ACC112 (cell line): ENCODE measurements at regions not wholly inside any gene's neighbourhood (a gene's known extent, or its start where the extent isn't known, plus 50 kb on each side); places are given as distances from the start of the nearest gene placed in this dataset.
A peak's percentile ranks its signal among the peaks of the same experiment; 100 is the strongest.

Experiments used
- H2AFZ ChIP-seq: fragments of 200-600 bp; sonication (generic); one replicate; pipeline ENCODE4 v1.6.0; 2017; ENCODE audit warnings: antibody characterized with exemption, low read length; ENCODE audit not compliant: unreplicated experiment
- H3K27ac ChIP-seq: fragments of 200-600 bp; sonication (generic); 2 replicates; pipeline ENCODE4 v1.5.1; 2014; ENCODE audit warnings: low read depth, mild to moderate bottlenecking, antibody characterized with exemption, low read length, moderate library complexity
- H3K27me3 ChIP-seq: fragments of 200-600 bp; sonication (generic); 2 replicates; pipeline ENCODE4 v1.6.1; 2014; ENCODE audit warnings: mild to moderate bottlenecking, antibody characterized with exemption, low read length, moderate library complexity, mixed read lengths; ENCODE audit not compliant: insufficient read depth
- H3K36me3 ChIP-seq: fragments of 200-600 bp; sonication (generic); 2 replicates; pipeline ENCODE4 v1.6.1; 2016; ENCODE audit warnings: mild to moderate bottlenecking, antibody characterized with exemption, low read length, moderate library complexity, mixed read lengths; ENCODE audit not compliant: insufficient read depth
- H3K4me1 ChIP-seq: fragments of 200-600 bp; sonication (generic); one replicate; pipeline ENCODE4 v1.6.1; 2016; ENCODE audit warnings: low read length, mixed read lengths; ENCODE audit not compliant: insufficient read depth, unreplicated experiment, control insufficient read depth
- H3K4me3 ChIP-seq: fragments of 200-600 bp; sonication (generic); 2 replicates; pipeline ENCODE4 v1.5.1; 2014; ENCODE audit warnings: mild to moderate bottlenecking, low read depth, low read length
- H3K79me2 ChIP-seq: fragments of 200-600 bp; sonication (generic); one replicate; pipeline ENCODE4 v1.6.0; 2016; ENCODE audit warnings: low read length; ENCODE audit not compliant: control insufficient read depth, unreplicated experiment, insufficient read depth

DNA sequence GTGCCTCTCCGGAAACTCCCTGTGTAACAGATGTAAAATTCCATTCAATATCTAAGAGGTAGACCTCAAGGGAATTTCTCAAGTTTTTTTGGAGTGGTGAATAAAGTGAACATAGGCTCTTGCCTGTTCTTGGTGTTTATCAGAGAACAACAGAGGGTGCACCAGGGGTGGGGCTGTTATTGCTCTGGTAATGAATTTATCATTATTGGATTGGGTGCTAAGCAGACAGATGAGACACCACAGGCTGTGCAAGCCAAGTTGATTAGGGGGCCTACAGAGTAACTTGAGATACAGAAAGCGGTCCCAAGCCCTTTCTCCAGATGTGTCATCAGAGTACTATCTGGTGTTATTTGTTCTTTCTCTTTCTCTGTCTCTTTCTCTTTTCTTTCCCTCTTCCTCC is 286.3 kb downstream of the OSR1 start:
- H2AFZ ChIP-seq, result no peak overlapping the region
- no peak overlapping the region for H3K4me3 ChIP-seq
- no peaks in the 10 kb centered on the region for H3K36me3 ChIP-seq
- H3K27ac ChIP-seq, result no peak overlapping the region
- H3K27me3 ChIP-seq, result no peaks in the 10 kb centered on the region
- H3K4me1 ChIP-seq, result peaks cover 18% of the 10 kb centered on the region
- no peaks in the 10 kb centered on the region for H3K79me2 ChIP-seq

DNA sequence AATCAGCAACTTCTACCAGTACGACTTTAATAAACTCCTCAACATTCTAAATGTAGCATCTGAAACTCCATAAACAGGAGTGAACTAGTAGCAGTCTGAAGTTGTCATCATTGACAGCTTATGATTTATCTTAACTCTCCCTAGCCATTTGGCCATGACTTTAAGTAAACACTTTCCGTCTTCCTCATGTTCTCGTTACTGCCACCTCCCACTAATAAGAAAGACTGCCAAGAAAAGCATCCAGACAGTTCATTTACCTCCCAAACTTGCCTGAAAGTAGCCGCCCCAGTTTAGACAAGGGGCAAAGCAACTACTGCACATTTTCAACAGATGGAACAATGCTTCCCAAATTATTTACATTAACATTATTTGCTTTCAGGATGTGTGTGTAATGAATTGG is 287.5 kb downstream of the OSR1 start:
- no peak overlapping the region for H3K4me3 ChIP-seq
- H3K36me3 ChIP-seq, result no peaks in the 10 kb centered on the region
- no peak overlapping the region for H3K27ac ChIP-seq
- no peak overlapping the region for H2AFZ ChIP-seq
- no peaks in the 10 kb centered on the region for H3K79me2 ChIP-seq
- H3K4me1 ChIP-seq, result peaks cover 18% of the 10 kb centered on the region
- H3K27me3 ChIP-seq, result no peaks in the 10 kb centered on the region

DNA sequence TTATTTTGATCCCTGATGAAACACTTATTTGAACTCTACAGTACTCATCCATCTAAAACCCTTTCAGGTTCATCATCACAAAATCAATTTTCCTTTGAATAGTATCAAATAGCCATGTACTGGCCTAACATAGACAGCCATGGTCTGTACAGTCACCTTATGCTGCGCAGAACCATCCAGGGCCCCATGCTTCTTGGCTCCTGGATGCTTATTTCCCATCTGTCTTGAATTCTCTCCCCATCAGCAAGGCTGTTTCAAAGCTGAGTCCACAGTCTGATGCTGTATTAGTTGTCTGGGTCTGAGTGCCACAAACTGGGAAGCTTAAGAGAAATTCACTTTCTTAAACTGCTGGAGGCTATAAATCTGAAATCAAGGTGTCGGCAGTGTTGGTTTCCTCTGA is 290.2 kb downstream of the OSR1 start:
- no peak overlapping the region for H3K4me3 ChIP-seq
- no peak overlapping the region for H3K27ac ChIP-seq
- peaks cover 8% of the 10 kb centered on the region for H3K4me1 ChIP-seq
- no peaks in the 10 kb centered on the region for H3K36me3 ChIP-seq
- H3K27me3 ChIP-seq, result no peaks in the 10 kb centered on the region
- H2AFZ ChIP-seq, result no peak overlapping the region
- no peaks in the 10 kb centered on the region for H3K79me2 ChIP-seq

DNA sequence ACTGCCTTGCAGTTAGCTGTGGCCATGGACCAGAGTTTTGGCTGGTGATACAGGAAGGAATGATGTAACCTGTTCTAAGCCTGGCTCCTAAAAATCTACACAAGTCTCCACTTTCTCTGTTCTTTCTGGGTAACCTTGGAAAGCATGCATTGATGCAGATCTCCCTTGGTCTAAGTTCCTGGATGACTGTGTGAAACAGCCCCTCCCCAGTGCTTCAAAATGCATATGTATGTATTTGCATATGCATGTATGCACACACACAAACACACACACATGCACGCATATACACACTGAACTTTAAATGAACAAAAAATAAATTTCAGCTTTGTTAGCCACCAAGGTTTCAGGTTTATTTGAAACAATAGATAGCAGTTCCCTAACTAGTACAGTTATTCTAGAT is 296.1 kb downstream of the OSR1 start:
- Histone ChIP-seq H3K4me3 (no peak overlapping the region), H3K36me3 (no peaks in the 10 kb centered on the region), H2AFZ (no peak overlapping the region), H3K4me1 (no peaks in the 10 kb centered on the region), H3K27me3 (no peaks in the 10 kb centered on the region), H3K27ac (no peak overlapping the region), H3K79me2 (no peaks in the 10 kb centered on the region)

DNA sequence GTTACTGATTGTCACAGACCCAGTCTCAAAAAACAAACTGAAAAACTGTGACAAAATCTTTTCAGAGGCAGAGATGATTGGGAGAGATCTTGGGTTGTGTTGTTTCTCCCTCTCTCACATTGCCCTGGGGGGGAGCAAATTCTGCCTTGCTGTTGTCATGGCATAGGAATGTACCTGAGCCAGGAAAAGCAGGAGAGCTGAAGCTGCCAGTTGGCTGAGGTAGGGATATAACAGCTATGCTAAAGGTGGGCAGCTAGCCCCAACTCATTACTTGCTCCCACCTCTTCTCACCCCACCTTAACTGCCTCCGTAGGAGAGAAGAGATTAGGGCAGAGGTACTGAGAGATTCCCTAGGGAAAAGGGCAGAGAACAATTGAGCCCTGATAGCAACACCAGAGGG is 299.3 kb downstream of the OSR1 start:
- Histone ChIP-seq H3K27me3 (no peaks in the 10 kb centered on the region), H3K4me3 (no peak overlapping the region), H3K27ac (no peak overlapping the region), H3K36me3 (no peaks in the 10 kb centered on the region), H3K4me1 (no peaks in the 10 kb centered on the region), H2AFZ (no peak overlapping the region), H3K79me2 (no peaks in the 10 kb centered on the region)

DNA sequence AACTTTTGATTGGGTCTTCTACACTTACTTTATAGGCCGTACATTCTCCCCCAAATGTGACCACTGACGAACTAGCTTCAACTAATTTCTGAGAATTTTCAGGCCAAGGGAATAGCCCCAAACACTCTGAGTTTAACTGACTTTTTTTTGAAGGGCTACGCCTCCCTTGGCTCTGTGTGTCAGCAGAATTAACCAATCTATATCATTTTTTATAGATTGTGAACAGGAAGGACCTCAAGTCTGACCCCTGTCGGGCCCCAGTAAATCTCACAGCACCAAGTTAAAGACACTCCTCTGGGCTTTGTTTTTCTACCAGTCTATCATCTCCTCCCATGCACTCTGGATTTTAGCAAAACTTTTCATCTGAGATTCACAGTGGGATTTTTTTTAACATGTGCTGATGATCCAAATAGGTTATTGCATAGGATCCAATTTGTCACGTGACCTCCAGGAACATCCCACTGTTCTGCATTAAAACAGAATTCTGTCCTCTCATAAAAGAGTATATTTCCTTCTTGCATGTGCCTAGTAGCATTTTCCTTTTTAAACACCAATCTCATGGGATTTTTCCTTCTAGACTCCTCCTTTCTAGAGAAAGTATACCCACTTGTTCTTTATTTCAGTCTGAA is 307.1 kb downstream of the OSR1 start:
- Histone ChIP-seq H3K4me3 (no peak overlapping the region), H3K27me3 (no peaks in the 10 kb centered on the region), H3K36me3 (no peaks in the 10 kb centered on the region), H3K27ac (no peak overlapping the region), H2AFZ (no peak overlapping the region), H3K79me2 (no peaks in the 10 kb centered on the region), H3K4me1 (peaks cover 7% of the 10 kb centered on the region)

DNA sequence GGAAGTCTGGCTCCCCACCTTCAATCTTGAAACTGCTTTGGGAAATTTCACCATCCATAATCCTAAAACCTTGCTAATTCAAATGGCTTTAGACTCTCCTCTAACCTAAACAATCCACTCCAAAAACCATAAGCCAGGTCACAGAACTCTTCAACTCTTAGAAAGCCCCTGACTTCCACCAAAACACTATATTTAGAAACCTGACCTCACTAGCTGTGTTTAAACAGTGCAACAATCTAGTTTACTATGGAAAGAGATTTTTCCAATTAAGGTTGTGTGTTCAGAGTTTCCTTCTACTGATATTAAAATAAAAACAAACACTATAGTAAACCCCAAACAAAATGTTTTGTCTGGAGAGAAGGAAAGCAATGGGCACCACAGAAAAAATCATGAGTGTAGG is 308.1 kb downstream of the OSR1 start:
- H3K4me1 ChIP-seq, result peaks cover 7% of the 10 kb centered on the region
- no peak overlapping the region for H3K27ac ChIP-seq
- H3K36me3 ChIP-seq, result no peaks in the 10 kb centered on the region
- no peak overlapping the region for H3K4me3 ChIP-seq
- no peaks in the 10 kb centered on the region for H3K79me2 ChIP-seq
- H2AFZ ChIP-seq, result no peak overlapping the region
- no peaks in the 10 kb centered on the region for H3K27me3 ChIP-seq

DNA sequence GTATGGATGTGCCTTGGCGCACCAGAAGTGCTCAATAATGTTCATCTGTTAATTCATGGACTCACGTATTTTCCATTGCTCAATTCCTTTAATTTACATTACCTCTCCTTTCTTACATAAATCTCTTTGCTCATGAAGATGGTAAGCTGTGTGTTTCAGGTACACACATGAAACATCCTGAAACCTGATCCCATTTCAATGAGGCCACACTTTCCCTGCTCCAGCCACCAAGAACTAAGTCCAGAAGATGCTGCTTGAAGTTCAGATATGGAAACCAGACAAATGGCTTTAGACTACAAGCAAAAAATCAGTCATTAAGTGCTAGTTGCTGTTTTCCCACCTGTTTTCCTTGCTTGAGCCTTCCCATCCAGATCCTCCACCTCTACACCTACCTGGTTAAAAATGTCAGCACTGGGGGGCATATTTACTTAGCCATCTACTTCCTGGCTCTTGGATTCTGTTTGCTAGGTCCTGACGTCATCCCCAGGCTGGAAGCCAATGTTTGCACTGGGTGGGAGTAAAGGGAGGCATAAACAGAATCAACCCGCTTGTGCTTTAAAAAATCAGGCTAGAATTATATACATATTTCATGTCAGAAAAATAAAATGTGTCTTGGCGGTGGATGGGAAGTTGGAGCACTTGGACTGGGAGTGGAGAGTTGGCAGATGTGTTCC is 309.7 kb downstream of the OSR1 start:
- no peak overlapping the region for H3K4me3 ChIP-seq
- no peaks in the 10 kb centered on the region for H3K79me2 ChIP-seq
- peaks cover 7% of the 10 kb centered on the region for H3K4me1 ChIP-seq
- no peak overlapping the region for H2AFZ ChIP-seq
- H3K27ac ChIP-seq, result no peak overlapping the region
- H3K27me3 ChIP-seq, result no peaks in the 10 kb centered on the region
- H3K36me3 ChIP-seq, result no peaks in the 10 kb centered on the region

DNA sequence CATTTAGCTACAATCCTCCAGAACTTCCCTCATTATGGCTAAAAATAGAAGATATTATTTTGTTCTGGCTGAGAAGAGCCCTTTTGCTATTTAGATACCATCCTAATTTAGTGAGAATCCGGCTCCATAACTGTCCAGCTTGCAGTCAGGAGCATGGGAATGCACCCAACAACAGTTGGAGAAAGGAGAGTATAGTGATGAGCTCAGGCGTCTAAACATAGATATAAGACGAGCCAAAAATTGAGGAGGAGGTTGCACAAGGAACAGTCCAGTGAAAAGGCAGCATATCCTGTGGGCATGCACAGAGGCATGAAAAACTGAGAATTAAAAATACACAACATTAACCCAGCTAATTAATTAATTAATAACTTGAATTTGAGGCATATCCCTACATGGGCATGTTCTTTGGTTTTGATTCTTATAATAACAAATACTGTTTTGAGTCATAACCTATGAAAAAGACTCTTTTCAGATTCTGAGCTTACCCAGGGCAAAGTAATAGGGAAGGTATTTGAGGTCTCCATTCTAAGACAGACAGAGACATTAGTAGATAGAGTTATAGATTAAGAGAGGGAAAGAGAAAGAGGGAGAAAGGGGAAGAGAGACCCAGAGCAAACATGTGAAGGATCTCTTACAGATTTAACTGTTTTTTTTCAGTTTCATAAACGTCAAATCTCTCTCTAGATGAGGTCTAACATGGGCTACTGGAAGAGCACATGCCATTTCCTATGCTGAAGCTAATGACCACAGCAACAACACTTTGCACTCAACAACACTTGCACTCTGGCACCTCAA is 311.2 kb downstream of the OSR1 start:
- Histone ChIP-seq H3K36me3 (no peaks in the 10 kb centered on the region), H3K27me3 (no peaks in the 10 kb centered on the region), H3K27ac (no peak overlapping the region), H3K79me2 (no peaks in the 10 kb centered on the region), H3K4me1 (peaks cover 7% of the 10 kb centered on the region), H2AFZ (no peak overlapping the region), H3K4me3 (no peak overlapping the region)

DNA sequence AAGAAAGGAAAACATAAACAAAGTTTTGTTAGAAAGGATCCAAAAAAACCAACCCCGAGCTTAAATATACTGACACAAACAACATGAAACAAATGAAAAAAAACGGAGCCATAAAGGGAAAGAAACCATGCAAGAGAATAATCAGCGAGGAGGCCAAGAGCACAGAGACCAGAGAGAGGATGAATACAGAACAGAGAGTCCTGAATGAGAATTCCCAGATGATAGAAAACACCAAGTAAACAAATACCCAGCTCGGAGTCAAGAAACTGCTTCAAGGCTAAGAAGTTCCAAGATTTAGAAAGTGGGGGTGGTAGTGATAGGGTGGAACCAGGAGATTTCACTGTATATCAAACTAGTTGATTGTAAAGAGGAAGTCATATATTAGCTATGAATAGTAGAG is 313.3 kb downstream of the OSR1 start:
- H3K79me2 ChIP-seq, result no peaks in the 10 kb centered on the region
- H3K36me3 ChIP-seq, result no peaks in the 10 kb centered on the region
- peaks cover 4% of the 10 kb centered on the region for H3K4me1 ChIP-seq
- peak overlapping the region; percentile 67 for H2AFZ ChIP-seq
- peak overlapping the region; percentile 5; the same call in 1 of the 2 replicates for H3K4me3 ChIP-seq
- H3K27ac ChIP-seq, result no peak overlapping the region
- H3K27me3 ChIP-seq, result no peaks in the 10 kb centered on the region

DNA sequence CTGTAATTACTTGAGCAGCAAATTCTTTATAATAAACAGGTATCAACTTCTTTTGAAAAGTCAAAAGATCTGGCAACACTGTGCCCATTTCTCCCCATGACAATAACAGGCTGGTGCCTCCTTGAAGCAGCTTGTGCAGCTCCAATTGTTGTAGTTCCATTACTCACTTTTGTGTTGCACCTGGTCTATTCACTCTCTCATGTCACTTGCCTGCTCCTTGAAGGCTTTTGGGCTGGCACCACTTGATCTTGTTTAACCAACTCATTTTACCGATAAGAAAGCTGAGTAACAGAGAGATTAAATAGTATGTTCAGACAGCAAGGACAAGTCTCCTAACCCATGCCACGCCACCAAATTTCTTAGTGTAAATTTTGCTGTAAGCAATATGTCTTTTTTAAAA is 314.5 kb downstream of the OSR1 start:
- H3K27me3 ChIP-seq, result no peaks in the 10 kb centered on the region
- H3K4me1 ChIP-seq, result peaks cover 10% of the 10 kb centered on the region
- H2AFZ ChIP-seq, result no peak overlapping the region
- no peaks in the 10 kb centered on the region for H3K79me2 ChIP-seq
- H3K4me3 ChIP-seq, result no peak overlapping the region
- no peak overlapping the region for H3K27ac ChIP-seq
- no peaks in the 10 kb centered on the region for H3K36me3 ChIP-seq
